Left renal pelvis (tissue), 4 donors: ENCODE measurements at regions not wholly inside any gene's neighbourhood (a gene's known extent, or its start where the extent isn't known, plus 50 kb on each side); places are given as distances from the start of the nearest gene placed in this dataset.
"Not testable (repeated sequence)": the region's sequence is repeated elsewhere in the genome, so short reads cannot be mapped to it uniquely, and the experiment has no call there.

ENCODE experiments used
- DNase-seq, 4 donors: peaks; one replicate each; pipeline ENCODE4 v3.0.0-alpha.2; 2013; ENCODE audit warnings: low read depth in 4 of 4, low spot score in 3 of 4

DNA sequence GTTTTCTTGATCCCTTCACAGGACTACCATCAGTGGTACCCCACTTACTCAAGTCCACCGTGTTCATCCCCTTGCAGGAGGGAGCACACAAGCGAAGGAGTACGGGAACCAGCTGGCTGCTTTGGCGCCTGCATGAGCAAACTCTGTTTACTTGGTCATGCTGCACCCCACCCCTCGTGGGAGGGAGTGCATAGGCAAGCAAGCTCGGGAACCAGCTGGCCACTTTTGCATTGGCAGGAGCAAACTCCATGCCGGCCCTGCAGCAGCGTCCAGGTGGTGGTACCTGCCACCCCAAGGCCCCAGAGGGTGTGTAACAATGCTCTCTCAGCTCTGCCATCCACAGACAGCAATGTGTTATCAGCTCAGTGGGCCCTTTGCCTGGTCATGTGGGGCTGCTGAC is 737.8 kb downstream of the FAM181B start:
- DNase-seq, result no peak

DNA sequence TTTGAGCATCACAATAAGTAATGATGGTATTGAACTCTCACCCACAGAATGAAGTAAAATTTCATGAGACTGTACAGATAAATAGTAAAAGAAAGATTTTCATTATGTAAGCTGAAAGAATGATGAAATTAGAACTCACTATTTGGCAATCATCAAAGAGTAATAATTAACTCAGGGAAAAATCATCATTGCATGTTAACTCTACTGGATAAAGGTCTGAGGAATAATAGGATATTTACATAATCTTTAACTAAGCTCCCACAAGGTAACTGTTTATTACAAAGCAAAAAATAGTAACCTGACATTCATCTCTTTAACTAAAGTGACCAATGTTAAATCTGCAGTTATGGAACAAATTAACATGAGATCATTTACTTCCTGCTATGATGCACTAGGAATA is 739.9 kb downstream of the FAM181B start:
- no peak for DNase-seq

DNA sequence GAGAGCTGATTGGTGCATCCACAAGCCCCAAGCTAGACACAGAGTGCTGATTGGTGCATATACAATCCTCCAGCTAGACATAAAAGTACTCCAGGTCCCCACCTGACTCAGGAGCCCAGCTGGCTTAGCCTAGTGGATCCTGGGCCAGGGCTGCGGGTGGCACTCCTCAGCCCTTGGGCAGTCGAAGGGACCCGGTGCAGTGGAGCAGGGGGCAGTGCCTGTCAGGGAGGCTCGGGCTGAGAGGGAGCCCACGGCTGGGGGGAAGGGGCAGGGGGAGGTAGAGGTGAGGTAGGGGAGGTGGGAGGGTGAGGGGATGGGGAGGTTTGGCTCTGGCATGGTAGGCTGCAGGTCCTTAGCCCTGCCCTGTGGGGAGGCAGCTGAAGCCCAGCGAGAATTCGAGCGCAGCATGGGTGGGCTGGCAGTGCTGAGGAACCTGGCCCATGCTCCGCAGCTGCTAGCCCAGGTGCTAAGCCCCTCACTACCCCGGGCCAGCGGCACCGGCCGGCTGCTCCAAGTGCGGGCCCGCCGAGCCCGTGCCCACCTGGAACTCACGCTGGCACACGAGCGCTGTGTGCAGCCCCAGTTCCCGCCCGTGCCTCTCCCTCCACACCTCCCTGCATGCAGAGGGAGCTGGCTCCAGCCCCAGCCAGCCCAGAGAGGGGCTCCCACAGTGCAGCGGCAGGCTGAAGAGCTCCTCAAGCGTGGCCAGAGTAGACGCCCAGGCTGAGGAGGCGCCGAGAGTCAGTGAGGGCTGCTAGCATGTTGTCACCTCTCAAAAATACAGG is 742.8 kb downstream of the FAM181B start:
- DNase-seq, result no peak

DNA sequence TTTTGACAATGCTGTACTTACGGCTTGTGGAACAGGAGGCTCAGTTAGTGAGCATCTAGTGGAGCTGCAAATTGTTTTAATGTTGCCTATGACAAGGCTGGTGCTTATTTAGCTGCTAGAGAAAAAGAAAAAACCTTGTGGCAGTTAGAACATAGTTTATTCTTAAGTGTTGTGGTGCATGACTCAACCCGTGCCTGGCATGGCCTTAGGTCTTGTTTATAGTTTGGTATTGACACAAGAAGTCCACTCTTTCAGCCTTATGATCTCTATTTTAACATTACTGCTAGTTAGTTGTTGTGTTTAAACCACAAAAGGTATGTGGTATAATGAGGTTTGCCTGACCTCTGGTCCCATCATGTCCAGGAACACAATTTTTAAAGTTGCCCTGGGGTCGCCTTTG is 744.6 kb downstream of the FAM181B start:
- DNase-seq, result no peak

DNA sequence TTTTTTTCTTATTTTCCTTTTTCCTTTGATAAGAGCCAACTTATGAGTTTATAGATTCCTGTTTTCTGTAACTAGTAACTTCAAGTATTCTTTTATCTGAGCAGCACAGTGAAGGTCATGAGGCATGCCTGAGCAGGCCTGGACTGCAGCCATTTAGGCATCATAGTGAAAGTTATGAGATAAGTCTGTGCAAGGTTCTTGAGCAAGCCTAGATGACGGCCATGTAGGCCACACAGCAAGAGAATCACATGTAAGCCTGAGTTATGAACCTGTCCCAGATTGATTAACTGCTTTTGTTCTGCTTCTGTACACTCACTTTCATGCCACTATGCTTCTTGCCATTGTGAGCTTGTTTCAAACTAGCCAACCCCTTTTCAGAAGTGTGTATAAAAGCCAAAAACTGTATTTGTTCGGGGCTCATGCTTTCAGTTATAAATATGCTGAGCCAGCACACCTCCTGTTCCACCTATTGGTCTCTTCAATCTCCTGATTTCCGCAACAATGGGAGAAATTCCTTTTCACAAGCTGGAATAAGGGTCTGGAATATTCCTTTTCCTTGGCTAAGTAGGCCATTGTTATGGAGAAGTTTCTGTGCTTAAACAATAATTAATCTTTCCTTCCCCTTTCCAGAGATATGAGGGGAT is 745.7 kb downstream of the FAM181B start:
- no peak for DNase-seq

DNA sequence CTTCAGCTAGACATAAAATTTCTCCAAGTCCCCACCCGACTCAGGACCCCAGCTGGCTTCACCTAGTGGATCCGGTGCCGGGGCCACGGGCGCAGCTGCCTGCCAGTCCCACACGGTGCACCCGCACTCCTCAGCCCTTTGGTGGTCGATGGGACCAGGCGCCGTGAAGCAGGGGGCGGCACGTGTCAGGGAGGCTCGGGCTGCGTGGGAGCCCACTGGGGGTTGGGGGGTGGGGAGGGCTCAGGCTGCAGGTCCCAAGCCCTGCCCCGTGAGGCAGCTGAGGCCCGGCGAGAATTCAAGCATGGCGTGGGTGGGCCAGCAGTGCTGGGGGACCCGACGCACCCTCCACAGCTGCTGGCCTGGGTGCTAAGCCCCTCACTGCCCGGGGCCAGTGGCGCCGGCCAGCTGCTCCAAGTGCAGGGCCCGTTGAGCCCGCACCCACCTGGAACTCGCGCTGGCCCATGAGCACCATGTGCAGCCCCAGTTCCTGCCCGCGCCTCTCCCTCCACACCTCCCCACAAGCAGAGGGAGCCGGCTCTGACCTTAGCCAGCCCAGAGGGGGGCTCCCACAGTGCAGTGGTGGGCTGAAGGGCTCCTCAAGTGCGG is 747.0 kb downstream of the FAM181B start:
- DNase-seq, result no peak

DNA sequence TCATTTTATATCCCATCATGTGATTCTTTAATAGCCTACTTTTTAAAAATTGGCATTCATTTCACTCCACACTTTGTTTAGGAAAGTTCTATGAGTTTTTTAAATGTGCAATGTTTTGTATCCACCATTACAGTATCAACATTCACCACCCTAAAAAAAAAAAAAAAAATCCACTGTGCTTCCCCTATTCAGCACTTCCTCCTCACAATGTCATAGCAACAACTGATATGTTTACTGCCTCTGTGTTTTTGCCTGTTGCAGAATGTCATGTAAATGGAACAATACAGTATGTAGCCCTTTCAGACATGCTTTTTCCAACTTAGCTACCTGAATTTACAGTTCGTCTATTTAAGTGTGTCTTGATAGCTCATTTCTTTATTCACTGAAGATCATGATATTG is 754.2 kb downstream of the FAM181B start:
- no peak for DNase-seq

DNA sequence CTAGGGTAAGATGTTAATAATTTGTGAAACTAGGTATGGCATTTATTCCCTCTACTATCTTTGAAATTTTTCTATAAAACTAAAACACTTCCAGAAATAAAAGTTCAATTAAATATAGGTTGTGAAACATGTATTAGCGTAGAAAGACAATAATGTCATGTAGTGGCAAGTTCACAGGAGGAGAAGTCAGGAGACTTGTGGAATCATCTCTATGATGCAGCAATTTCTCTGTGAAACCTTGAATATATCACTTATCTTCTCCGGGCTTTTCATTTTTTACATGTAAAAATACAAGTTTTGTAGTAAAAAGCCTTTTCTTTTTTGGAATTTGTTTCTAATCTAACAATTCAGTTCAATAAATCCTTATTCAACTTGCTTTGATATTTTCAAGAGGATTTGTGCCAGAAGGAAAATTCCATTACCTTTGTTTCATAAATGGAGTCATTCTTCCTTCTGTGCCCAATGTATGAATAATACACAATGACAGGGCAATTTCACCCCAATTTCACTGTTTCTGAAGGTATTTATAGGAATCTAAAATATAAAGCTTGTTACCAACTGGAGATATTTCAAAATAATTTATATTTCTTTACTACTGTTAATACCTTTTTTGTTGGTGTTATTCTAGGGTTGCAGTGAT is 758.3 kb downstream of the FAM181B start:
- no peak for DNase-seq

DNA sequence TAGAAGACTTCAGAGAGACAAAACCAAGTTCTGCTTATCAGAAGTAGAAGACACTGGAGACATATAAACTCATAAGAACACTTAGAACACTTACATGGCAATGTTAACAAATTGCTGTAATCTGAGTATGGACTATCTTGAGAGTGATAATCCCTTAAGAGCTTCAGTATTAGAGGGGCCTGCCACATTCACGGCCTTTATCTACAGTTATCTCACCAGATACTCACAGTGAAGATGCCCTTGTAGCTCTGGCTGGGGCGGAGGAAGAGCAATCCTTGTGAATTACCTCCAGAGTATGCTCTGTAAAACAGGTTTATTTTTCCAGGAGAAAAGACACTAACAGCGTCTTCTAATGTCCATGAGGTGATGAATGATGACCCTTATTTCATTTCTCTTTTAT is 762.8 kb downstream of the FAM181B start:
- no peak for DNase-seq

DNA sequence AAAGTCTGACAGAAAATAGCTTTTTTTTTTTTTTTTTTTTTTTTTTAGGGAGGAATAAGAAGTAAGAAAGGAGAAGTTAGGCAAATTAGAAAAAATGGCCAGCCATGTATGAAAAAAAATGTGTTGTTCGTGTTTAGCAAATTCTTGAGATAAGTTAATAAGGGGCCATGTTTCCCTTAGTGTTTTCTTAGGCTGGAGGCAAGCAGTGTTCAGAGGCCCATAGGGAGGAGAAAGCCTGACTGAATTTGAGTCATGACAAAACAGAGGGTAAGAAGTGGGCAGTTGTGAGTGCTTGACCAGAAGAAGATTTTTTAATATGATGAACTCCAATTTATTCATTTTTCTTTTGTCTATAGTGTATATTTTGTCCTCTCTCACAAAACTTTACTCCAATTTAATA is 766.4 kb downstream of the FAM181B start:
- no peak for DNase-seq

DNA sequence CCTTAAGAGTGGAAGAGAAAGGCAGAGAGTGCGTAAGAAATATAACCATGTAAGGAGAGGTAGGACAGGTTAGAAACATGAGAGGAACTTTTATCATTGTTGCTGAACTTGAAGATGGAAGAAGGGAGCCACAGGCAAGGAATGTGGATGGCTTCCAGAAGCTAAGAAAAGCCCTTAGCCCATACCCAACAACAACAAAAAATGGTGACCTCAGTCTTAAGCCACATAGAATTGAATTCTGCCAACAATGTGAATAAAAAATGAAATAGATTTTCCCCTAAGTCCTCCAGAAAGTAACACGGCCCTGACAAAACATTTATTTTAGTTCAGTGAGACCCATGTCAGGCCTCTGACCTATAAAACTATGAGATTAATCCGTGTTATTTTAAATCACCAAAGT is 767.3 kb downstream of the FAM181B start:
- no peak for DNase-seq

DNA sequence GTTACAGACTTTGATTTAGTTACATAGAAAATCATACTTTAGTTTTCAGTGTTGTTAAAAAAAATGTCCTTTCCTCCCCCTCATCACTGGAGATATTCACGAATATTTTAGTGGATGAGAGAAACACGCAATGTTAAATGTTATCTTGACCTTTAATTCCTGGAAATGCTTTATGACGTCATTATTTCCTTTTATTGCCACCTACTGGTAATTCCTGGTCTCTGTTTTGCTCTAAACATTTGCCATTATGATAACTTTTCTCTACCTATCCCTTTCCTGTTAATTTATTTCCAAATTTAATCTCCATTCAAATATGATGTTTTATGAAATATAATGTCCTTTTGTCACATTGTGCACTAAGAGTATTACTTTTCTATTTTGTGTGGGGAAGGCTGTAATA is 770.6 kb downstream of the FAM181B start:
- no peak for DNase-seq

DNA sequence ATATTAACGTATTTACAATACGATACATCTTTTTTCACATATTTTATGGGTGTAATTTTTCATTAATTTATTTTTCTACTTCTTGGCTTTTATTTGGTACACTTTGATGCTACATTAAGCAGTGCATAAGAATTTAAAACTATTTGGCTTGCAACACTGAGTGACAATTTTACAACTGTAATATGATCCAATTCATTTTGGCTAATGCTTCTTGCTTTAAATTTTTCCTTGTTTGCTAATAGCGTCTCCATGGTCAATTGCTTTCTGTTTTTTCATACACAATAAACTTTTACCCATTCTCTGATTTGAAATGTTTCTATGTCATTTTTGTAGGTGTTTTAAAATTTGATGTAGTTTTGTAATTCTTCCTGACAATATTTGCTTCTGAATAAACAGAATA is 773.2 kb downstream of the FAM181B start:
- DNase-seq, result peak in 3 of 4 donors; percentile 9 to 16 (median 14)

DNA sequence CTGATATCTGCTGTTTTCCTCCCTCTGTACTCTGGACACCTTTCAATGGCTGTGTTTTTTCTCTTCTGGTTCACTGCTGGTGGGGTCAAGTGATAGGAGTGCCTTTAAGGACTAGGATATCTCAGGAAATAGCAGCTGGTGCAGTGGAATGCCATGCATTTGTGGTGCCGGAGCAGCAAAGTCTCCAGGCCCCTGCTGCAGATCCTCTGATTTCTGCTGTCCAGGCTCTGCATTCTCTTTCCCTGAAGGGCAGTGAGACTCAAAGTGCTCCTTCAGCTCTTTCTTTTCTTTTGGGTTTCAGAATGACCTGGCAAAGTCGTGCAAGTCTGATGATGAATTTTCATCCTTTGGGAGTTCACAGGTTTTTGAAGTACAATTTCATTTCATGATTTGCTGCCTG is 774.3 kb downstream of the FAM181B start:
- DNase-seq, result no peak

DNA sequence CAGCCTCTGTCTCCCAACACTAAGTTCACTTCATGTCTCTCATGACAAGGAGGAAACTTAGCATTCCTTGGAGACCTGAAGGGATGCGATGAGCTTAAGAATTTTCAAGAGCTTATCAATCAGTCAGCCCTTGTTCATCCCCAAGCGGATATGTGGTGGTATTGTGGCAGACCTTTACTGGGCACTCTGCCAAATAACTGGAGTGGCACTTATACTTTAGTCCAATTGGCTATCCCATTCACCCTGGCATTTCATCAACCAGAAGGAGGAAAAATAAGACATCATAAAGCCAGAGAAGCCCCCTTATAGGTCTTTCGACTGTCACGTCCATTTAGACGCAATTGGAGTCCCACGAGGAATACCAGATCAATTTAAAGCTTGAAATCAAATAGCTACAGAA is 779.4 kb downstream of the FAM181B start:
- not testable (repeated sequence) for DNase-seq

DNA sequence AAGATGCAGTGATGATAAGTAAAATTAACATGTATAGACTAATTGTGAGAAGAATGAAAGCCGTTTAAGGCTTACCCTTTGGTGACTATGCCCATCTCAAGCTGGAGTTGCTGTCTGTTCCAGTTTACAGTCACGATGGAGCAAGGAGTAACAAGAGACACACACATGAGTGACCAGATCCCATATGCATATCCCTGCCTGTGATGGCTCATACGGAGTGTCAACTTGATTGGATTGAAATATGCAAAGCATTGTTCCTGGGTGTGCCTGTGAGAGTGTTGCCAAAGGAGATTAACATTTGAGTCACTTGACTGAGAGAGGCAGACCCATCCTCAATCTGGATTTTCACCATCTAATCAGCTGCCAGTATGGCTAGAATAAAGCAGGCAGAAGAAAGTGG is 786.8 kb downstream of the FAM181B start:
- no peak for DNase-seq

DNA sequence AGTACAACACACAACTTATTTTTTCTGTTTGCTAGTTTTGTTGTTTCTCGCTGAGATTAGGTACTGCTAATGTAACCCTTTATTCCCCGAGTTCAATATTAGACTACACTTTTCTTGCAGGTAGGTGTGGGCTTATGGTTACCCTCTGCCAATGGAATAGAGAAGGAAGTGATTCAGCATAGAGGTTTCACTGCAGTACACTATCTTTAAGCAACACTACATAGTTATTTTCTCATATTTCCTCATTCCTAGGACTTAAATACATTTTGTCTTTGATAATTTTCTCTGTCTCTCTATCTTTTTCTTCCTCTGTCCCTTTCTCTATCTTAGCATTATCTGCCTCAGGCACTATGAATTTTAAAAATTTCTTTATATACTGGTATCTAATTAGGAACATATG is 791.0 kb downstream of the FAM181B start:
- no peak for DNase-seq

DNA sequence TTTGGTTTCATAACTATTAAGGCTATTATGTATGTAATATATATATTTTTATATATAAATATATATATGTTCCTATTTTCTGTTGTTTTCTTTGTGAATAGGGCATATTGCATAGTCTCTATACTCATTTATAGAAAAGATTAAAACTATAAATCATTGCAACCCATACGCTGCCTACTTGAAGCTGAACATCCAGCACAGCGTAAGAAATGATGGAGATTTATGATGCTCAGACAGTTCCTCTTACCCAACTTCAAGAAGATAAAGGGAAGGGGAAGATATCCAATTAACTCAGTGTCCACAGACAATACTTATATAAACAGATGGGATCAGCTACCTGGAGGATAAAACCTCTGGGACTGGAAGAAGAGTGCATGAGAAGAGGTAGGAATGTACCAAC is 791.7 kb downstream of the FAM181B start:
- DNase-seq, result no peak

DNA sequence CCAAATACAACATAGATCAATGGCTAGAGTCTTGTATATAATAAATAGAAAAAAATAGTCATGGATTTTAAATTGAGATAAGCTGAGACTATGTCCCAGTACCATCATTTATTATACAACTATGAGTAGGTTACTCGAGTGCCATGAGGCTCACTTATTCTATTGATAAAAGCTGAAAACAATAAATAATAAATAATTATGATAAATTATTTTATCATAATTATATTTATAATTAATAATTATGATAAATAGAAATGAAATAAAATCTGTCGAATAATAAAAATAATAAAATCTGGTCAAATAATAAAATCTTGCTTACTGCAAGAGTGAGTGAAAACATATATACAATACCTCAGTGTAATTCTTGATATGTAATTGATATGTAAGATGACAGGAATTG is 801.4 kb downstream of the FAM181B start:
- no peak for DNase-seq

DNA sequence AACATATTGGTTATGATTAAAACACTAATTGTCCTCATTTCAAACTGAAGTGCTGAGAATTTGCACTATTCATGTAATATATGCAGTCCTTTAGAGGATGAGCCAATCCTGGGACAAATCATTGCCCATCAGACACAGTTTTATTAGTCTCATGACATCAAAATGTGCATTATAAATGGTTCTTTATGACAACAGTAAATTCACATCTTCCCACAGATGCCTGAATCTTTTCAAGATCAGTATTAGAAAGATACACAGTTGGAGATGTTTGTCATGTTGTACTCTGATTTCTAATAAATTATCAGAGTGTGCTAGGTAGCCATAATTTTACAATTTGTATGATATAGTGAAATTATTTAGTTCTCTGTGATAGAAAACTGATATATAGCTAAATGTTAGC is 813.5 kb downstream of the FAM181B start:
- no peak for DNase-seq

DNA sequence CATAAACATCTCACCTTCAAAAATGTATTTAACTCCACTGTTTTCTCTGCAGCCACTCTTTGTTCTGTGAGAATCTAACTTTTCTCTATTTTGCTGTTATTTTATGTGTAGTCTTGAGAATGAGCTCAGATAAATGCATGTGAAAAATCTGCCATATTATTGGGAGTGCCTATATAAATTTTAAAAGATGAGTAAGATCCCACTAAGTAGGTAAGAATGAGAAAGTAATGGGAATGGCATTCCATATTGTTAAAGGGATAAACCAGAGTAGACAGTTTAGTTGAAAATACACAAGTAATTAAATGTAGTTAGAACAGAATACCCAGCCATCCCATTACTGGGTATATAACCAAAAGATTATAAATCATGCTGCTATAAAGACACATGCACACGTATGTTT is 817.2 kb downstream of the FAM181B start:
- DNase-seq, result no peak

DNA sequence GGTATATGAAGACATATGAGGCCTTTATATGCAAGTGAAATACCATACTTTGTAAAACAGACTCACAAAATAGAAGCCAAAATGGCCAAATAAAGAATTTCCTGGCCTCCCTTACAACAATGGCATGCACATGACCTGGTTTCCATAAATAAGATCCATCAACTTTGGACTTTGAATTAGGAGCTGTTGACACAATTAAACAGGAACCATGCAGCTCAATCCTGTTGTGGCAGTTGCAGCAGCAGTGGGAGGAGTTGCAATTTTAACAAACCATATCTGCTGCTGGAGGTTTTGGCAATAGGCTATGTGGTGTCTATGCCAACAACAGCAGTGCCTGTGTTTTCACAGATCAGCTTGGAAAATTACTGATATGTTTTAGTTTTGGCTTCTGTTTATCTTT is 818.6 kb downstream of the FAM181B start:
- DNase-seq, result no peak
